ENCODE measurements at regions not wholly inside any gene's neighbourhood (a gene's known extent, or its start where the extent isn't known, plus 50 kb on each side); places are given as distances from the start of the nearest gene placed in this dataset.

GRCh38 chr12:18146363-18146762 is 56.4 kb upstream of the RERGL start:
- Mint-ChIP-seq H3K27ac (no peak overlapping the region), H3K36me3 (ENCODE audit: low read depth) (no peaks in the 10 kb centered on the region), H3K4me3 (no peak overlapping the region), H3K4me1 (no peaks in the 10 kb centered on the region), H3K27me3 (no peaks in the 10 kb centered on the region), H3K9me3 (no peaks in the 10 kb centered on the region)
- CTCF ChIA-PET = interaction anchor here (1.3 kb wide), 1 partner anchor 10 kb away, joined by 4 read pairs; no protein-coding TSS in a partner anchor
- DNase-seq = no peak
- POLR2A ChIA-PET = no interaction called here

GRCh38 chr12:18145924-18146323 is 55.9 kb upstream of the RERGL start:
- no peaks in the 10 kb centered on the region for H3K36me3 Mint-ChIP-seq (ENCODE audit: low read depth)
- POLR2A ChIA-PET = no interaction called here
- no peak overlapping the region for H3K4me3 Mint-ChIP-seq
- H3K27ac Mint-ChIP-seq = no peak overlapping the region
- CTCF ChIA-PET = interaction anchor here (1.0 to 1.3 kb wide), 2 partner anchors 10 to 13 kb away, joined by 3 to 4 read pairs; no protein-coding TSS in a partner anchor
- no peaks in the 10 kb centered on the region for H3K27me3 Mint-ChIP-seq
- no peaks in the 10 kb centered on the region for H3K9me3 Mint-ChIP-seq
- DNase-seq = no peak
- H3K4me1 Mint-ChIP-seq = no peaks in the 10 kb centered on the region

- H3K9me3 Mint-ChIP-seq = no peaks in the 10 kb centered on the region
- no peak overlapping the region for H3K4me3 Mint-ChIP-seq
- ChIA-PET CTCF (interaction anchor here (0.6 to 0.9 kb wide), 2 partner anchors 393 to 1045 kb away, joined by 3 read pairs; no protein-coding TSS in a partner anchor), POLR2A (no interaction called here)
- no peak for DNase-seq
- no peaks in the 10 kb centered on the region for H3K36me3 Mint-ChIP-seq (ENCODE audit: low read depth)
- H3K4me1 Mint-ChIP-seq = no peaks in the 10 kb centered on the region
- no peaks in the 10 kb centered on the region for H3K27me3 Mint-ChIP-seq
- H3K27ac Mint-ChIP-seq = no peak overlapping the region
Observed at GRCh38 chr12:18141048-18141982, 51.3 kb upstream of the RERGL start.

GRCh38 chr12:18139989-18140596 is 50.1 kb upstream of the RERGL start:
- H3K4me1 Mint-ChIP-seq = no peaks in the 10 kb centered on the region
- no peaks in the 10 kb centered on the region for H3K36me3 Mint-ChIP-seq (ENCODE audit: low read depth)
- POLR2A ChIA-PET = no interaction called here
- no peaks in the 10 kb centered on the region for H3K9me3 Mint-ChIP-seq
- no peak overlapping the region for H3K4me3 Mint-ChIP-seq
- CTCF ChIA-PET = interaction anchor here (0.6 kb wide), 1 partner anchor 179 kb away, joined by 3 read pairs; no protein-coding TSS in a partner anchor
- no peaks in the 10 kb centered on the region for H3K27me3 Mint-ChIP-seq
- DNase-seq = no peak
- H3K27ac Mint-ChIP-seq = no peak overlapping the region

Measured in activated CD4-positive, alpha-beta memory T cell treated with anti-CD3 and anti-CD28 coated beads, Interleukin-2, amount 10 ng/mL, durations not matched to agents 7 days and 5 days (primary cell).